WTC11 (cell line): ENCODE measurements at regions not wholly inside any gene's neighbourhood (a gene's known extent, or its start where the extent isn't known, plus 50 kb on each side); places are given as distances from the start of the nearest gene placed in this dataset.

ENCODE experiments used
- ATAC-seq: fragments of 200-7000 bp; cut with Tn5 transposase; 2 replicates; pipeline ENCODE4 v1.10.0; 2021; ENCODE audit warnings: mild to moderate bottlenecking, moderate library complexity
- CTCF ChIA-PET: fragments of 300-600 bp; sonication (Branson Sonifier 250); formaldehyde crosslinking; loops from one replicate; lab custom pipeline; 2021; ENCODE audit warnings: antibody characterized with exemption; lab: Charles Lee
- POLR2A ChIA-PET: fragments of 350-600 bp; sonication (Branson Sonifier 250); formaldehyde crosslinking; loops from one replicate; lab custom pipeline; 2021; ENCODE audit warnings: antibody characterized with exemption; lab: Charles Lee
- DNase-seq: peaks from one replicate; pipeline ENCODE4 v3.0.0; 2021; ENCODE audit warnings: low spot score
- H3K27ac Mint-ChIP-seq: 2 replicates; pipeline ENCODE4 v1.8.0; 2021; ENCODE audit warnings: mixed read lengths
- H3K27me3 Mint-ChIP-seq: 2 replicates; pipeline ENCODE4 v1.8.0; 2021; ENCODE audit warnings: low read depth, mild to moderate bottlenecking, moderate library complexity, mixed read lengths
- H3K36me3 Mint-ChIP-seq: 2 replicates; pipeline ENCODE4 v1.8.0; 2021; ENCODE audit warnings: mixed read lengths
- H3K4me1 Mint-ChIP-seq: 2 replicates; pipeline ENCODE4 v1.8.0; 2022; ENCODE audit warnings: mixed read lengths
- H3K4me3 Mint-ChIP-seq: 2 replicates; pipeline ENCODE4 v1.8.0; 2021; ENCODE audit warnings: mild to moderate bottlenecking, moderate library complexity, mixed read lengths
- H3K9me3 Mint-ChIP-seq: 2 replicates; pipeline ENCODE4 v1.8.0; 2021; ENCODE audit warnings: mixed read lengths
- AR ChIP-seq: fragments of 250-450 bp; sonication (Bioruptor Pico); IDR thresholded peaks from 2 replicates; pipeline ENCODE4 v1.9.0; 2021; ENCODE audit warnings: mild to moderate bottlenecking
- CBFB ChIP-seq: sonication (generic); formaldehyde crosslinking; IDR thresholded peaks from 2 replicates; pipeline ENCODE4 v1.8.1; 2022; ENCODE audit warnings: mild to moderate bottlenecking, low read depth, missing genetic modification reagents
- ESRRA ChIP-seq: sonication (generic); formaldehyde crosslinking; IDR thresholded peaks from 2 replicates; pipeline ENCODE4 v1.8.1; 2022; ENCODE audit warnings: mild to moderate bottlenecking, missing genetic modification reagents, borderline replicate concordance
- ETV6 ChIP-seq: sonication (generic); formaldehyde crosslinking; IDR thresholded peaks from 2 replicates; pipeline ENCODE4 v1.8.1; 2022; ENCODE audit warnings: mild to moderate bottlenecking, missing genetic modification reagents
- GABPB1 ChIP-seq: sonication (generic); formaldehyde crosslinking; IDR thresholded peaks from 2 replicates; pipeline ENCODE4 v1.8.1; 2023; ENCODE audit warnings: mild to moderate bottlenecking, missing genetic modification reagents
- GRHL2 ChIP-seq: fragments of 250-450 bp; sonication (Bioruptor Pico); IDR thresholded peaks from 2 replicates; pipeline ENCODE4 v1.8.0; 2022; ENCODE audit warnings: mild to moderate bottlenecking, moderate library complexity; ENCODE audit not compliant: insufficient replicate concordance, severe bottlenecking
- HMGA2 ChIP-seq: fragments of 250-450 bp; sonication (Bioruptor Pico); IDR thresholded peaks from 2 replicates; pipeline ENCODE4 v1.4.0; 2021; ENCODE audit warnings: mild to moderate bottlenecking, moderate library complexity
- IRF2 ChIP-seq: sonication (generic); formaldehyde crosslinking; IDR thresholded peaks from 2 replicates; pipeline ENCODE4 v1.8.0; 2022; ENCODE audit warnings: low read depth, missing genetic modification reagents, borderline replicate concordance
- JAZF1 ChIP-seq: fragments of 250-450 bp; sonication (Bioruptor Pico); IDR thresholded peaks from 2 replicates; pipeline ENCODE4 v1.9.0; 2021; ENCODE audit warnings: moderate library complexity, mild to moderate bottlenecking, inconsistent platforms
- NFE2L1 ChIP-seq: sonication (generic); formaldehyde crosslinking; IDR thresholded peaks from 2 replicates; pipeline ENCODE4 v1.8.1; 2023; ENCODE audit warnings: missing genetic modification reagents
- NR2C2 ChIP-seq: sonication (generic); formaldehyde crosslinking; IDR thresholded peaks from 2 replicates; pipeline ENCODE4 v1.8.0; 2022; ENCODE audit warnings: mild to moderate bottlenecking, missing genetic modification reagents
- NR3C1 ChIP-seq: sonication (generic); formaldehyde crosslinking; conservative IDR thresholded peaks from 2 replicates; pipeline ENCODE4 v1.8.1; 2023; ENCODE audit warnings: low read depth, mild to moderate bottlenecking, missing genetic modification reagents
- RORB ChIP-seq: fragments of 250-450 bp; sonication (Bioruptor Pico); IDR thresholded peaks from 2 replicates; pipeline ENCODE4 v1.9.0; 2021; ENCODE audit warnings: mild to moderate bottlenecking
- STAT6 ChIP-seq: sonication (generic); formaldehyde crosslinking; conservative IDR thresholded peaks from 2 replicates; pipeline ENCODE4 v1.8.1; 2023; ENCODE audit warnings: mild to moderate bottlenecking, low read depth, missing genetic modification reagents, moderate library complexity
- ZNF425 ChIP-seq: fragments of 250-450 bp; sonication (Bioruptor Pico); conservative IDR thresholded peaks from 2 replicates; pipeline ENCODE4 v1.9.0; 2021; ENCODE audit warnings: mild to moderate bottlenecking
- ZSCAN18 ChIP-seq: fragments of 250-450 bp; sonication (Bioruptor Pico); IDR thresholded peaks from 2 replicates; pipeline ENCODE4 v2.1.2; 2022; ENCODE audit warnings: mild to moderate bottlenecking, moderate library complexity
- TF ChIP-seq, protein P1 (sequence below): sonication (generic); formaldehyde crosslinking; IDR thresholded peaks from 2 replicates; pipeline ENCODE4 v1.8.1; 2023; ENCODE audit warnings: mild to moderate bottlenecking, missing genetic modification reagents, moderate library complexity
- TF ChIP-seq, protein P2 (sequence below): sonication (generic); formaldehyde crosslinking; IDR thresholded peaks from 2 replicates; pipeline ENCODE4 v1.8.1; 2022; ENCODE audit warnings: mild to moderate bottlenecking, moderate library complexity, missing genetic modification reagents
- TF ChIP-seq, protein P3 (sequence below): sonication (generic); formaldehyde crosslinking; conservative IDR thresholded peaks from 2 replicates; pipeline ENCODE4 v1.8.1; 2022; ENCODE audit warnings: mild to moderate bottlenecking, missing genetic modification reagents
- TF ChIP-seq, protein P4 (sequence below): sonication (generic); formaldehyde crosslinking; IDR thresholded peaks from 2 replicates; pipeline ENCODE4 v1.8.1; 2023; ENCODE audit warnings: mild to moderate bottlenecking, missing genetic modification reagents, moderate library complexity

DNA sequence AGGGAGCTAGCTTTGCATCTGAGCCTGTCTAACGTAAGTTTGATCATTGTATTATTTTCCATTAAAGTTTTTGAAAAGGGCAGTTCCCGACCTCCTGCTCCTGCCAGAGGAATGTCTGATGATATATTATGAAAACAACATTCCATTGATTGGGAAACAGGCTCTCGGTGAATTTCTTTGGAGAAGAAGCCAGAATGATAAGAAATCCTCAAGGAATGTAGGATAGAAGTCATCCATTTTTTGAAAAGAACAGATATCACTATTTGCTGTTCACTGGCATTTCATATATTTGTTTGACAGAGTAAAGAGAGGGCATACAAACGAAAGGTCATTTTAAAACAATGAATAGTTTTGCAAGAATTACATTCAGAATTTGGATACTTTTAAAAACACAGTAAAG is 781.0 kb upstream of the HTR2C start:
- 0 out of 2 replicates have a peak, but pooled peaks cover 3% of the 10 kb centered on the region for H3K36me3 Mint-ChIP-seq
- peaks cover 41% of the 10 kb centered on the region for H3K4me1 Mint-ChIP-seq
- TF ChIP-seq STAT6 (CRISPR knock-in tag) (no peak), ZSCAN18 (no peak), ETV6 (CRISPR knock-in tag) (no peak), GABPB1 (CRISPR knock-in tag) (no peak), GRHL2 (CRISPR knock-in tag) (no peak), ESRRA (no peak), AR (no peak), NR2C2 (no peak), HMGA2 (CRISPR knock-in tag) (no peak), ZNF425 (CRISPR knock-in tag) (no peak), RORB (CRISPR knock-in tag) (no peak), JAZF1 (CRISPR knock-in tag) (no peak), NR3C1 (CRISPR knock-in tag) (no peak), NFE2L1 (CRISPR knock-in tag) (no peak), CBFB (CRISPR knock-in tag) (no peak), IRF2 (CRISPR knock-in tag) (no peak)
- TF ChIP-seq, protein P1, sequence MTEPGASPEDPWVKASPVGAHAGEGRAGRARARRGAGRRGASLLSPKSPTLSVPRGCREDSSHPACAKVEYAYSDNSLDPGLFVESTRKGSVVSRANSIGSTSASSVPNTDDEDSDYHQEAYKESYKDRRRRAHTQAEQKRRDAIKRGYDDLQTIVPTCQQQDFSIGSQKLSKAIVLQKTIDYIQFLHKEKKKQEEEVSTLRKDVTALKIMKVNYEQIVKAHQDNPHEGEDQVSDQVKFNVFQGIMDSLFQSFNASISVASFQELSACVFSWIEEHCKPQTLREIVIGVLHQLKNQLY: no peak
- TF ChIP-seq, protein P2, sequence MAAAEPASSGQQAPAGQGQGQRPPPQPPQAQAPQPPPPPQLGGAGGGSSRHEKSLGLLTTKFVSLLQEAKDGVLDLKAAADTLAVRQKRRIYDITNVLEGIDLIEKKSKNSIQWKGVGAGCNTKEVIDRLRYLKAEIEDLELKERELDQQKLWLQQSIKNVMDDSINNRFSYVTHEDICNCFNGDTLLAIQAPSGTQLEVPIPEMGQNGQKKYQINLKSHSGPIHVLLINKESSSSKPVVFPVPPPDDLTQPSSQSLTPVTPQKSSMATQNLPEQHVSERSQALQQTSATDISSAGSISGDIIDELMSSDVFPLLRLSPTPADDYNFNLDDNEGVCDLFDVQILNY (CRISPR knock-in tag): no peak
- TF ChIP-seq, protein P3, sequence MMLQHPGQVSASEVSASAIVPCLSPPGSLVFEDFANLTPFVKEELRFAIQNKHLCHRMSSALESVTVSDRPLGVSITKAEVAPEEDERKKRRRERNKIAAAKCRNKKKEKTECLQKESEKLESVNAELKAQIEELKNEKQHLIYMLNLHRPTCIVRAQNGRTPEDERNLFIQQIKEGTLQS (CRISPR knock-in tag): no peak
- TF ChIP-seq, protein P4, sequence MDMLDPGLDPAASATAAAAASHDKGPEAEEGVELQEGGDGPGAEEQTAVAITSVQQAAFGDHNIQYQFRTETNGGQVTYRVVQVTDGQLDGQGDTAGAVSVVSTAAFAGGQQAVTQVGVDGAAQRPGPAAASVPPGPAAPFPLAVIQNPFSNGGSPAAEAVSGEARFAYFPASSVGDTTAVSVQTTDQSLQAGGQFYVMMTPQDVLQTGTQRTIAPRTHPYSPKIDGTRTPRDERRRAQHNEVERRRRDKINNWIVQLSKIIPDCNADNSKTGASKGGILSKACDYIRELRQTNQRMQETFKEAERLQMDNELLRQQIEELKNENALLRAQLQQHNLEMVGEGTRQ (CRISPR knock-in tag): no peak
- TF ChIP-seq, all 79 proteins: peak for 0
- POLR2A ChIA-PET: no interaction called here
- DNase-seq (no peak), ATAC-seq (no peak)
- H3K9me3 Mint-ChIP-seq: no peaks in the 10 kb centered on the region
- no peaks in the 10 kb centered on the region for H3K27me3 Mint-ChIP-seq
- no peak overlapping the region for H3K27ac Mint-ChIP-seq
- CTCF ChIA-PET: no interaction called here
- H3K4me3 Mint-ChIP-seq: no peak overlapping the region
